ENCODE measurements at regions not wholly inside any gene's neighbourhood (a gene's known extent, or its start where the extent isn't known, plus 50 kb on each side); places are given as distances from the start of the nearest gene placed in this dataset.

DNA sequence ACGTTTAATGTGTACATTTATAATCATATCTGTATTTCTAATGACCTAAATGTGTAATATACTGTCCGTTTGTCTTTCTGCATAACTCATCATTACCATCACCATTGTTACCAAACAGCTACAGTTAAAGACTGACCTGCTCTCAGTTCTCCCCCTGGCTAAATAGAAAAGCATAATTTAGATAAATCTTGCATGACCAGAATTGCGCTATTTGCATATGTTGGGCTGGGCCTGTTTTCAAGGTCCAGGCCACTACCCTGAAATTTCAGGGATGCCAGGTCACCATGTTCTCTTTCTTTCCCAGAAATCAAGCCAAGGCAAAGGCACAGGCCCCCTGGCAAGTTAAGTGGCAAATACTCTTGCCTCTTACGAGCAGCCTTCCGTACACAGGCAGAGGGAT lies 78.4 kb downstream of the MARCHF4 start:
- Histone ChIP-seq H3K9me3 (ENCODE audit: control insufficient read depth in 4 of 4, low read length in 3 of 4) (no peaks in the 10 kb centered on the region), H3K4me3 (ENCODE audit: low read depth in 1 of 3, low read length in 3 of 3) (no peak overlapping the region), H3K27me3 (ENCODE audit: control insufficient read depth in 4 of 4, insufficient read depth in 4 of 4, low read length in 3 of 4) (no peaks in the 10 kb centered on the region), H3K4me1 (ENCODE audit: control insufficient read depth in 4 of 4, insufficient read depth in 4 of 4, low read length in 3 of 4) (no peaks in the 10 kb centered on the region), H3K27ac (ENCODE audit: low read depth in 1 of 2, low read length in 2 of 2) (no peak overlapping the region), H3K9ac (ENCODE audit: low read depth in 1 of 2, low read length in 2 of 2) (no peak overlapping the region), H3K36me3 (ENCODE audit: control insufficient read depth in 4 of 4, insufficient read depth in 3 of 4, low read depth in 1 of 4, low read length in 3 of 4) (no peaks in the 10 kb centered on the region)
- TF ChIP-seq NR2F2 (IDR thresholded peaks at IDR 0.05), result no peak
- TF ChIP-seq, protein P1, sequence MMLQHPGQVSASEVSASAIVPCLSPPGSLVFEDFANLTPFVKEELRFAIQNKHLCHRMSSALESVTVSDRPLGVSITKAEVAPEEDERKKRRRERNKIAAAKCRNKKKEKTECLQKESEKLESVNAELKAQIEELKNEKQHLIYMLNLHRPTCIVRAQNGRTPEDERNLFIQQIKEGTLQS (IDR thresholded peaks at IDR 0.05), result no peak
- no peak for TF ChIP-seq JUND (IDR thresholded peaks at IDR 0.05)
- no peak for TF ChIP-seq HNF4G (IDR thresholded peaks at IDR 0.05)
- TF ChIP-seq, protein P2, sequence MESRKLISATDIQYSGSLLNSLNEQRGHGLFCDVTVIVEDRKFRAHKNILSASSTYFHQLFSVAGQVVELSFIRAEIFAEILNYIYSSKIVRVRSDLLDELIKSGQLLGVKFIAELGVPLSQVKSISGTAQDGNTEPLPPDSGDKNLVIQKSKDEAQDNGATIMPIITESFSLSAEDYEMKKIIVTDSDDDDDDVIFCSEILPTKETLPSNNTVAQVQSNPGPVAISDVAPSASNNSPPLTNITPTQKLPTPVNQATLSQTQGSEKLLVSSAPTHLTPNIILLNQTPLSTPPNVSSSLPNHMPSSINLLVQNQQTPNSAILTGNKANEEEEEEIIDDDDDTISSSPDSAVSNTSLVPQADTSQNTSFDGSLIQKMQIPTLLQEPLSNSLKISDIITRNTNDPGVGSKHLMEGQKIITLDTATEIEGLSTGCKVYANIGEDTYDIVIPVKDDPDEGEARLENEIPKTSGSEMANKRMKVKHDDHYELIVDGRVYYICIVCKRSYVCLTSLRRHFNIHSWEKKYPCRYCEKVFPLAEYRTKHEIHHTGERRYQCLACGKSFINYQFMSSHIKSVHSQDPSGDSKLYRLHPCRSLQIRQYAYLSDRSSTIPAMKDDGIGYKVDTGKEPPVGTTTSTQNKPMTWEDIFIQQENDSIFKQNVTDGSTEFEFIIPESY (IDR thresholded peaks at IDR 0.05), result no peak
- no peak for TF ChIP-seq FOXA1 (IDR thresholded peaks at IDR 0.05)
- TF ChIP-seq MAX (IDR thresholded peaks at IDR 0.05), result no peak
- 92% methylated on average over 5 of the region's 5 CpGs for WGBS
- DNase-seq (ENCODE audit: low spot score), result no peak

- DNase-seq (ENCODE audit: low spot score), result no peak
- 60% methylated on average over 5 of the region's 5 CpGs for WGBS
- Histone ChIP-seq H3K9me3 (ENCODE audit: control insufficient read depth in 4 of 4, low read length in 3 of 4) (no peaks in the 10 kb centered on the region), H3K9ac (ENCODE audit: low read depth in 1 of 2, low read length in 2 of 2) (no peak overlapping the region), H3K4me3 (ENCODE audit: low read depth in 1 of 3, low read length in 3 of 3) (no peak overlapping the region), H3K4me1 (ENCODE audit: control insufficient read depth in 4 of 4, insufficient read depth in 4 of 4, low read length in 3 of 4) (no peaks in the 10 kb centered on the region), H3K27ac (ENCODE audit: low read depth in 1 of 2, low read length in 2 of 2) (no peak overlapping the region), H3K36me3 (ENCODE audit: control insufficient read depth in 4 of 4, insufficient read depth in 3 of 4, low read depth in 1 of 4, low read length in 3 of 4) (no peaks in the 10 kb centered on the region), H3K27me3 (ENCODE audit: control insufficient read depth in 4 of 4, insufficient read depth in 4 of 4, low read length in 3 of 4) (no peaks in the 10 kb centered on the region)
- no peak for TF ChIP-seq TAF1 (conservative IDR thresholded peaks at IDR 0.05)
- no peak for TF ChIP-seq CTCF (IDR thresholded peaks at IDR 0.05; ENCODE audit: low read depth, low read length, missing input control)
- TF ChIP-seq JUND (IDR thresholded peaks at IDR 0.05), result no peak
- TF ChIP-seq, protein P1 (IDR thresholded peaks at IDR 0.05), result no peak
- TF ChIP-seq MAX (IDR thresholded peaks at IDR 0.05), result no peak
- TF ChIP-seq GABPA (IDR thresholded peaks at IDR 0.05 in 1 of 2, conservative IDR thresholded peaks at IDR 0.05 in 1 of 2), result no peak
- TF ChIP-seq FOXA2 (IDR thresholded peaks at IDR 0.05), result no peak
- TF ChIP-seq SP1 (IDR thresholded peaks at IDR 0.05), result no peak
- no peak for TF ChIP-seq EGR1 (IDR thresholded peaks at IDR 0.05; ENCODE audit: low read depth in 2 of 2)
- no peak for TF ChIP-seq RXRA (IDR thresholded peaks at IDR 0.05)
Measured at GRCh38 chr2:216292886-216293301, 79.4 kb downstream of the MARCHF4 start.

DNA sequence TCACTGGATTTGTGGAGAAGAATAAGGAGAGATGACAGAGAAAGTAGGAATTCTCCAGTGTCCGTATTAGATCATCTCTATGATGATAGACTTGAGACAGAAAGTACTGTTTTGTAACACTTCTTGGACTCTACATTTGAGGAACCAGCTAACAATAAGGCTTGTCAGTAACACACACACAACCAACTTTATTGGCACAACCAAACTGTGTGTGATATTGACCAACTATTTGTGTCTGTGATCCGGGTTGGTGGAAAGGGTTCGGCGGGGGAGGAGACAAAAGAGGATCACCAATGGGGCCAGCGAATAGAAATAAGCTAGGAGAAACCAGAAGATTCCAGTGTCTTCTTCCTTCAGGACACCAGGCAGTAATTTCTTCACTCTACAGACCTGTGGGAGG lies 79.8 kb downstream of the MARCHF4 start:
- Histone ChIP-seq H3K27ac (ENCODE audit: low read depth in 1 of 2, low read length in 2 of 2) (no peak overlapping the region), H3K4me3 (ENCODE audit: low read depth in 1 of 3, low read length in 3 of 3) (no peak overlapping the region), H3K4me1 (ENCODE audit: control insufficient read depth in 4 of 4, insufficient read depth in 4 of 4, low read length in 3 of 4) (no peaks in the 10 kb centered on the region), H3K27me3 (ENCODE audit: control insufficient read depth in 4 of 4, insufficient read depth in 4 of 4, low read length in 3 of 4) (no peaks in the 10 kb centered on the region), H3K9me3 (ENCODE audit: control insufficient read depth in 4 of 4, low read length in 3 of 4) (no peaks in the 10 kb centered on the region), H3K36me3 (ENCODE audit: control insufficient read depth in 4 of 4, insufficient read depth in 3 of 4, low read depth in 1 of 4, low read length in 3 of 4) (no peaks in the 10 kb centered on the region), H3K9ac (ENCODE audit: low read depth in 1 of 2, low read length in 2 of 2) (no peak overlapping the region)
- no peak for DNase-seq (ENCODE audit: low spot score)
- TF ChIP-seq FOXA1 (IDR thresholded peaks at IDR 0.05) (no peak), GABPA (IDR thresholded peaks at IDR 0.05 in 1 of 2, conservative IDR thresholded peaks at IDR 0.05 in 1 of 2) (no peak)
- 89% methylated on average over 5 of the region's 5 CpGs for WGBS

Data from liver (tissue), 8 donors.